ENCODE measurements at regions not wholly inside any gene's neighbourhood (a gene's known extent, or its start where the extent isn't known, plus 50 kb on each side); places are given as distances from the start of the nearest gene placed in this dataset.

- no peak overlapping the region for H3K4me3 ChIP-seq (ENCODE audit: low read depth, low read length)
- H3K27ac ChIP-seq = no peak overlapping the region
- no peaks in the 10 kb centered on the region for H3K36me3 ChIP-seq (replicated peaks)
- no peak for DNase-seq
- TF ChIP-seq CTCF (IDR thresholded peaks at IDR 0.05; ENCODE audit: low read depth, low read length, missing control alignments) = no peak
- in situ Hi-C loops (cut with HindIII; ENCODE audit: low pct_ligation_motif_present, low sequenced_read_pairs) = no loop called here
- H3K27me3 ChIP-seq (replicated peaks) = no peaks in the 10 kb centered on the region
Measured at GRCh38 chr9:109883623-109884022, 103.6 kb downstream of the PALM2AKAP2 start.

- no peak overlapping the region for H3K4me3 ChIP-seq (ENCODE audit: low read depth, low read length)
- TF ChIP-seq CTCF (IDR thresholded peaks at IDR 0.05; ENCODE audit: low read depth, low read length, missing control alignments) = no peak
- in situ Hi-C loops (cut with HindIII; ENCODE audit: low pct_ligation_motif_present, low sequenced_read_pairs) = no loop called here
- H3K27me3 ChIP-seq (replicated peaks) = no peaks in the 10 kb centered on the region
- H3K36me3 ChIP-seq (replicated peaks) = no peaks in the 10 kb centered on the region
- peak overlapping the region; percentile 81 for H3K27ac ChIP-seq
- no peak for DNase-seq
Measured at GRCh38 chr9:109886041-109886440, 106.0 kb downstream of the PALM2AKAP2 start.

- Histone ChIP-seq H3K36me3 (replicated peaks) (no peaks in the 10 kb centered on the region), H3K27me3 (replicated peaks) (no peaks in the 10 kb centered on the region), H3K27ac (peak overlapping the region; percentile 81), H3K4me3 (ENCODE audit: low read depth, low read length) (no peak overlapping the region)
- in situ Hi-C loops (cut with HindIII; ENCODE audit: low pct_ligation_motif_present, low sequenced_read_pairs) = no loop called here
- TF ChIP-seq CTCF (IDR thresholded peaks at IDR 0.05; ENCODE audit: low read depth, low read length, missing control alignments) = no peak
- DNase-seq = no peak
Measured at GRCh38 chr9:109886617-109887016, 106.6 kb downstream of the PALM2AKAP2 start.

- H3K4me3 ChIP-seq (ENCODE audit: low read depth, low read length) = no peak overlapping the region
- no peak for TF ChIP-seq CTCF (IDR thresholded peaks at IDR 0.05; ENCODE audit: low read depth, low read length, missing control alignments)
- in situ Hi-C loops (cut with HindIII; ENCODE audit: low pct_ligation_motif_present, low sequenced_read_pairs) = no loop called here
- DNase-seq = peak; percentile 47
- H3K36me3 ChIP-seq (replicated peaks) = no peaks in the 10 kb centered on the region
- peak overlapping the region; percentile 81 for H3K27ac ChIP-seq
- H3K27me3 ChIP-seq (replicated peaks) = no peaks in the 10 kb centered on the region
Measured at GRCh38 chr9:109887079-109887478, 107.1 kb downstream of the PALM2AKAP2 start.

- Histone ChIP-seq H3K36me3 (replicated peaks) (no peaks in the 10 kb centered on the region), H3K27ac (no peak overlapping the region), H3K4me3 (ENCODE audit: low read depth, low read length) (no peak overlapping the region), H3K27me3 (replicated peaks) (no peaks in the 10 kb centered on the region)
- no peak for DNase-seq
- in situ Hi-C loops (cut with HindIII; ENCODE audit: low pct_ligation_motif_present, low sequenced_read_pairs) = no loop called here
- TF ChIP-seq CTCF (IDR thresholded peaks at IDR 0.05; ENCODE audit: low read depth, low read length, missing control alignments) = no peak
Measured at GRCh38 chr9:109888695-109889094, 108.7 kb downstream of the PALM2AKAP2 start.

GRCh38 chr9:109889456-109889855 is 109.5 kb downstream of the PALM2AKAP2 start:
- in situ Hi-C loops (cut with HindIII; ENCODE audit: low pct_ligation_motif_present, low sequenced_read_pairs) = no loop called here
- Histone ChIP-seq H3K36me3 (replicated peaks) (no peaks in the 10 kb centered on the region), H3K27me3 (replicated peaks) (no peaks in the 10 kb centered on the region), H3K27ac (no peak overlapping the region), H3K4me3 (ENCODE audit: low read depth, low read length) (no peak overlapping the region)
- DNase-seq = no peak
- no peak for TF ChIP-seq CTCF (IDR thresholded peaks at IDR 0.05; ENCODE audit: low read depth, low read length, missing control alignments)
